T-helper 22 cell (primary cell): ENCODE measurements at regions not wholly inside any gene's neighbourhood (a gene's known extent, or its start where the extent isn't known, plus 50 kb on each side); places are given as distances from the start of the nearest gene placed in this dataset.
"Not testable (repeated sequence)": the region's sequence is repeated elsewhere in the genome, so short reads cannot be mapped to it uniquely, and the experiment has no call there.

Experiments used
- DNase-seq: peaks from one replicate; pipeline ENCODE4 v3.0.0-alpha.2; 2020; ENCODE audit warnings: low read depth

DNA sequence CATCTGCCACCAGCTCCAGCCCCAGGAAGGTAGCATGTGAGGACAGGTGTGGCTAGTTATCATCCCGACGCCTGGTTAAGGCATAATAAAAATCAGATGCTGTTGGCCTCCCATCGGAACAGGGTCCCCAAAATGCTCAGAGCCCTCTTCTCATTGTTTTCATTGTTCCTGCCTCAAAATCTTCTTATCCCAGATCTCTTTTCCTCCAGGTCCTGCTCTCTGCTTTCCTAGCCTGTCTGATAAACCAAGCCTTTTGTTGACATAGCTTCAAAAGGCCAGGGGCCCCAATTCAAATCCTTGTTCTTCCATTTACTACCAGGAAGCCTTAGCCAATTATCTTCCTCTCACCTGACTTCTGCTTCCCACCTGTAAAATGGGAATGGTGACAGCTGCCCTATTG, 130.1 kb upstream of the ADRA1B start:
- DNase-seq = no peak

DNA sequence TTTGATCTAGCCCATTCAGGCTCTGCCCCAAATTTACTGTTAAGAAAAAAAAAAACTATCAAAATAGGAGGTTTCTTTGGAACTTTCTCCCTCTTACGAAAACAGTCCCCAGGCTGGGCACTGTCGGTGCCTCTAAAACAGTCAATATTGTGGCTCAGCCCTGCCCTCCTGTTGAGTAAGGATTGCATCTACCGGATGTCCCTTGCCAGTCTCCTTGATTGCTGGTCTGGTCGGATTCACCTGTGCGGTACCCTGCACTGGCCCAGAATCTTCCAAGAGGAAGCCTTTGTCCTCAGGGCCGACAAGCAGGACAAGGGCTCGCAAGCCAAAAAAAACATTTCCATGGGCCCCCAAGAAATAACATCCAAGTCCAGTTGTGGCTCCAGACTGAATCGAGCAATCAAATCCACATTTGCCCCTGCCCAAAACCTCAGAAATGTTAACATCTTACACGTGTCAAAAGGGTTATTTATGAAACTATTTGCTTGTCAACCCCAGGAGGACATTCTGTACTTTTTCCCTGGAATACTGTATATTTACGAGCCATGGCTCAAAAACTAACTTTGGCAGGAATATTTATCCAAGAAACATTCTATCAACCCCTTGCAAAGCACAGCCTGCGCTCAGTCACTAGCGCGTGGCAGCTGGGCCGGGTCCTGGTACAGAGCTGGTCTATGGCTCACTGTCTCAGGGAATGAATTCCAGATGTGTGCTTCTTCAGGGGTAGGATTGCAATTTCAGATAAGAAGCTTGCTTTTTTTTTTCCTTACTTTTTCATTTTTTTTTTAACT, 129.2 kb upstream of the ADRA1B start:
- DNase-seq = no peak

DNA sequence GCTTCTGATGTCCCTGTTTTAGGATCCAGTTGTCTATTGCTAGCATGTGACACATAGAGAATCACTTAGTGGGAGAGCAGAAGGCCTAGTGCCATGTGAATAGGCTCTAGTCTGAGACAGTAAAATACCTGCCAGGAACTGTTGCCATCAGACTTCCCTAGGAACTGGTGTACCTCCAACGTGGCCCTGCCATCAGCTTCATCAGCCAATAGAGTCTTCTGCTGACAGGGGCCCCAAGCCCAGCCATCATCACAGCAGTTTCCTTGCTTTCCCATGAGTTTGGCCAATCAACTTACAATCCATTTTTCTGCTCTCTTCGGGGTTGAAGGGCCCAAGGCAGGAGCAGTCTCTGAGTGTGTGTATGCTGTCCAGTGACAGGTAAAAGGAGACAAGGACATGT, 128.4 kb upstream of the ADRA1B start:
- no peak for DNase-seq

DNA sequence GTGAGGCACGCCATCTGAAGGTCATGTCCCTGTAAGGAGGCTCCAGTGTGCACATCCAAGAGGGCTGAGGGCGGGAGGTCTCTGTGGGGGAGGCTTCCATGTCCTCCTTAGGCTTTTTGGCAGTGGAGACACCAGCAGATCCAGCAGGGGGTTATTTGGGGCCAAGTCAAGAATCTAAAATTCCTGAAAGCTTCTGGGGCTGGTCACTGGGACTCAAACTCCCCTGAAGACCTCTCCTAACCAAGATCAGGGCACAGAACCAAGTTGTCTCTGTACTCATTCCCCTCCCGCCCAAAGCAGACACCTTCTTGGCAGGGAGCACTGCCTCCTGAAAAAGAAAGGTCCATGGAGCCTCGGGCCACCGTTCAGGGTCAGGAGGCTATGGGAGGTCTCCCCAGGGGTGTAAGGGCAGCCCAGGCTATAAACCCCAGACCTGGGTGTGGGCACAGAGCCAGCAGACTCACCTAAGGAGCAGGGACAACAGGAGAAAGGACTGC, 127.4 kb upstream of the ADRA1B start:
- DNase-seq = no peak

DNA sequence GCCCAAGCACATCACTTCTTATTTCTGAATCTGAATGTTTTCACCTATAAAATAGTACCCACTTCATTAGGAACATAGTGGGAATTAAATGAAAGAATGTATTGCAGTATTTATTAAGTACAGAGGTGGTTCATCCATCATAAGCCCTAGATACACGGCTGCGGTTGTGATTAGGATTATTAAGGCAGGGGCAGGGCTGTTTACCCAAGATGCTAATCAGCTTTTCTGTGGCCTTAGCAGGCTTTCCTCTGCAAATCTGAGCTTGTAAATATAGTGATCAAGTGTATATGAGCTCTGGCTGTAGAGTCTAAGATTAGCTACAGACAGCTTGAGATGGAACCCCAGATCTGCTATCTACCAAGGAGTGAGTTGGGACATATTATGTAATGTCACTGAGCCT, 124.1 kb upstream of the ADRA1B start:
- DNase-seq = no peak

DNA sequence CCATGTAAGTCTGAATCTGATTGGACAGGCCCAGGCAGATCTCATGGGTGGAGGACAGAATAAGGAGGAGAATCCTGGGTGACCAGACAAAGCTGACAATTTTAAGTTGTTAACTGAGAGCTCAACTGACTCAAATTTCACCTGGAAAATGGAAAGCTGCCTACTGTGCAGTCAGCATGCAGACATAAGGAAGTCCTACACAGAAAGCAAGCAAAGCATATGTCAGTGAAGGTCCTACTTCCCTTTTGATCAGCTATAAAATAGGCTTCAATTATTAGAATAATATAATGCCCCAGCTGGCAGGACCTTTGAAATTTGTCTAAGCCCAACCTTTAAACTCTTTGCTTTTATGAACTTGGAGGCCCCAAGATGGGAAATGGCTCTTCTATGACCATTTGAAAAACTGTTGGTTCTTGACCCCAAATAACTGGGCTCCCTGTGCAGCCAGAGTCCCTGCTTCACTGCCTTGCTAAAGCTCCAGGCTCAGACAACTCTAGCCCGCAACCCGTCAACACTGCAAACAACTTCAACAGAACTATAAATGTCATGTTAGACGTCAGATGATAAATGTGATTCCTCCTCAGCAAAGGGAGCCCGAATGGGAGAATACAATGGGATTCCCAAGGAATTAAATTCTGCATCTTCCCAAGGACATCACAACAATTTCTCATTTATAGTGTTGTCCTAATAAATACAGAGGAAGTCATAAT, 118.9 kb upstream of the ADRA1B start:
- no peak for DNase-seq

DNA sequence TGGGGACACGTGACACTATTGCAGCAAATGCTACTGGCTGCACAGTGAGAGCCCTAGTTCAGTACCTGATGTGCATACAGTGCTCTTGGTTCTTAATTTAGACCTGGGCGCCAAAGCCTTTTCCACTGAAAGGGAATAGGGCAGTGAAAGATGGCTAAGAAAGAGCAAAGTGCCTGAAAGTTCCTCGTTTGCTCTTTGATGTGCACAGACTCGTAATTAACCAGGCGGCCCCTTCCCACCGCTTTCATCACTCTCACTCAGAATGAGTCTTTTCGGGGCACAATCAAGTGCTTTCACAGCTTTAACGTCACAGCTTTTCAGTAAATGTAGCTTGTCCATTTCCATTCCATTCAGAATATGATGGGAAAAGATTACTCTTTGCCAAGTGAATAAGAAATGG, 116.6 kb upstream of the ADRA1B start:
- DNase-seq = no peak

DNA sequence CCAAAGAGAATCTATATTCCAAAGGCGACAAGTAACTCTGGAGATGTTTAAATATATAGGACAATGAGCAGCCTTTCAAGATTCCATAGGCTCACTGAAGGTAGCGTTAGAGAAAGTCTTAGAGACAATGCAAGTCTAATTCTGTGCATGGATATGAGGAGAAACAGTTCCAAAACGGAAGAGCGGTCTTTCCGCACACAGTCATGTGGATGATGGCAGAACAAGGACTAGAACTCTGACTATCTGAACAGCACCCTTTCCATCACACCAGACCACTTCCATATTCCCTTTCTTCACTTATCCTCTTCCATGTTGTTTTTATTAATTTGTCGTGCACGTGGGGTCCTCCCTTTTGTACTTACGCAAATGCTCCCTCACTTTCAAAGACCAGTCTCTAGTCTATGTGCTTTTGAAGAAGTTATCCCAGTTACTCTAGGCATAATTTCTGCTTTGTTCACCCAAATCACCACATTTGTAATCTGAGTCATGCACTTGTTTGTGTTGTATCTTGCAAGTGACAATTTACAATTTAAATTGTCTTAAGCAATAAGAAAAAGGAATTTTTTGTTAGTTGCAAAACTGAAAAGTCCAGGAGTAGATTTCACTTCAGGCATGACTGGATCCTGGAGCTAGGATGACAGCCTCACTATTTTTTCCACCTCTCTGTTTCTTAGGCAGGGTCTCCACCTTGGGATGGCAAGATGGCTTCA, 116.0 kb upstream of the ADRA1B start:
- DNase-seq = no peak

DNA sequence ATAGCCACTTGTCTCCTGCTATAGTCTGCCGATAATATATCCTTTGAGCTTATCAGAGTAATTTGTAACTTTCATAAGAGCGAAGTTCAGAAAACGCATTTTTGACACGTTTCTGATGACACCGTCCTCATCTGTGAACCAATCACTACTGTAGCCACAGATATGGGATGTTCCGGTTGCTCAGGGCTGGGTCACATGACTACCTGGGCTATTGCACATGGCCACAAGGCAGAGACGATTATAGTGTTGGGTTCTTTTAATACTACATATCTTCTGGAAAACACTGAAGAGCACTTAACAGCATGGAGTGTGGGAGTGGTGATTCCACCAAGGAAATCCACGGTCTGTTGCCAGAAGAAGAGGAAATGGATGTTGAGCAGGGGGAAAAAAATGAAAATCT, 115.0 kb upstream of the ADRA1B start:
- DNase-seq = no peak

DNA sequence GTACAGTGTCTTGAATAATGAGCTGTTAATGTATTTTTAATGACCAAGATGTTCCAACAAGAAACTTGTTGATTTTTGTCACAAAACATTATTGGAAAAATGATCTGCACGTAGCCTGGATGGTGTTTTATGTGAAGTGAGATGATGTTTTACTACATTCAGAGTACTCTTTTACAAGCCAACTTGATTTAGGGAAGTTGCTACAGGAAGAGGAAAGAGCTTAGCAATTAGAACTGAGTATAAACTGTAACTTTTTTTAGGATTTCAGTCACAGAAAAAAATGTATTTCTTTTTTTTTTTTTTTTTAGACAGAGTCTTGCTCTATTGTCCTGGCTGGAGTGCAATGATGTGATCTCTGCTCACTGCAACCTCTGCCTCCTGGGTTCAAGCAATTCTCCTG, 113.6 kb upstream of the ADRA1B start:
- DNase-seq = no peak

DNA sequence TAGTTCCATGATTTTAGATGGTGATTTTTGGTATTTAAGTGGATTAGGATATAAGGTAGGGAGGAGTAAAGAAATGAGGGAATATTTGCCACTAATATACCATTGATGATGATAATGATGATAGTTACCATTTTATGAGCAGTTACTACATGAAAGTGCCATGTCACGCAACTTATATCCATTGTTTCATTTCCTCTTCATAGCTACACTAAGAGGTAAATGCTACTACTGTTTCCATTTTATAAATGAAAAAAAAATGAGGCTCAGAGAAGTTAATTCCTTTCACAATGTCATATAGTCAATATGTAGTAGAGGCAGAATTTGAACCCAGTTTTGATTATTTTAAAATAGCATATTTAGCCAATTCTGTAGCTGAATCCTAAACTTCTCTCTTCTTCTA, 112.2 kb upstream of the ADRA1B start:
- no peak for DNase-seq

DNA sequence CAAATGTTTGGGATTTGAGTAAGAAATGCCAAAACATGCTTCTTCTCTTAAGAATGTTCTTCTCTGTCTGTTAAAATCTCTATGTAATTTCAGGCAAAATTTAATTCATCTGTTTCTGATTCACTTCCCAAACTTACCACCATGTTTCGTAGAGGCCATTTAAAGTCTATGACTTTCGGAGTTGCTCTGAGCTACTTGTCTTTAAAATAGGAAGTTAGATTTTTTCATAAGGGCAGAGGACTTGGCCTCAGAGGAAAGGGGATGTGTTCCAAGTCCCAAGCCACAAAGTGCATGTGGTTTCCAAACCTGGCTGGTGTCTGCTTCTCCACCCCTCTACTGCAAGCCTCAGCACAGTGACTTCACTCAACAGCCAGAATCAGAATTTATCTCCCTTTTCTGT, 111.3 kb upstream of the ADRA1B start:
- DNase-seq = no peak

DNA sequence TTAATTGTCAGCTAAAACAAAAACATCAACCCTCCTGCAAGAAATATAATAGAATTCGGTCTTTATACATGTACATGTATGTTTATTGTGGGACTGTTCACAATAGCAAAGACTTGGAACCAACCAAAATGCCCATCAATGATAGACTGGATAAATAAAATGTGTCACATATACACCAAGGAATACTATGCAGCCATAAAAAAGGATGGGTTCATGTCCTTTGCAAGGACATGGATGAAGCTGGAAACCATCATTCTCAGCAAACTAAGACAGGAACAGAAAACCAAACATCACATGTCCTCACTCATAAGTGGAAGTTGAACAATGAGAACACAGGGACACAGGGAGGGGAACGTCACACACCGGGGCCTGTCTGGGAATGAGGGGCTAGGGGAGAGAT, 109.1 kb upstream of the ADRA1B start:
- DNase-seq = not testable (repeated sequence)

DNA sequence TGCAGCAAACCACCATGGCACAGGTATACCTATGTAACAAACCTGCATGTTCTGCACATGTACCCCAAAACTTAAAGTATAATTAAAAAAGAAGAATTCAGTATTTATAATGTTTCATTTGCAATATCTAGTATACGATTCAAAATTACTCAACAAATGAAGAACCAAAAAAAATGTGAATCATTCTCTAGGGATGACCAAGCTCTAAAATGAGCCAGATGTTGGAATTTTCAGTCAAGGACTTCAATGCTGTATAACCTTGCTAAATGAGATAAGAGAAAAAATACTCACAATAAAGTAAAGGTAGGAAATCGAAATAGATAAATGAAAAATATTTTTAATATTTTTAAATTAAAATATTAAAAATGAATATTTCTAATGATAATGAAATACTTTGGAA, 108.7 kb upstream of the ADRA1B start:
- no peak for DNase-seq

DNA sequence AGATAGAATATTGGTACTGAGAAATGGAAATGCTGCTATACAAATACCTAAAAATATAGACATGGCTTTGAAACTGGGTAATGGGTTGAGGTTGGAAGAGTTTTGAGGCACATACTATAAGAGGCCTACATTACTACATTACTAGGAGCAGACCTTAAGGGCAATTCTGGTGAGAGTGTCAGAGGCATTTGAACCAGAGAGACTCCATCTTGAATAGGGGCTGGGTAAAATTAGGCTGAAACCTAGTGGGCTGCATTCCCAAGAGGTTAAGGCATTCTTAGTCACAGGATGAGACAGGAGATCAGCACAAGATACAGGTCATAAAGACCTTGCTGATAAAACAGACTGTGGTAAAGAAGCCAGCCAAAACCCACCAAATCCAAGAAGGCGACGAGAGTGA, 104.6 kb upstream of the ADRA1B start:
- DNase-seq = no peak

DNA sequence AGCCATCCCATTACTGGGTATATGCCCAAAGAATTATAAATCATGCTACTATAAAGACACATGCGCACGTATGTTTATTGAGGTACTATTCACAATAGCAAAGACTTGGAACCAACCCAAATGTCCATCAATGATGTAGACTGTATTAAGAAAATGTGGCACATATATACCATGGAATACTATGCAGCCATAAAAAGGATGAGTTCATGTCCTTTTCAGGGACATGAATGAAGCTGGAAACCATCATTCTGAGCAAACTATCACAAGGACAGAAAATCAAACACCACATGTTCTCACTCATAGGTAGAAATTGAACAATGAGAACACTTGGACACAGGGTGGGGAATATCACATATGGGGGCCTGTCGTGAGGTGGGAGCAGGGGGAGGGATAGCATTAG, 103.5 kb upstream of the ADRA1B start:
- not testable (repeated sequence) for DNase-seq

DNA sequence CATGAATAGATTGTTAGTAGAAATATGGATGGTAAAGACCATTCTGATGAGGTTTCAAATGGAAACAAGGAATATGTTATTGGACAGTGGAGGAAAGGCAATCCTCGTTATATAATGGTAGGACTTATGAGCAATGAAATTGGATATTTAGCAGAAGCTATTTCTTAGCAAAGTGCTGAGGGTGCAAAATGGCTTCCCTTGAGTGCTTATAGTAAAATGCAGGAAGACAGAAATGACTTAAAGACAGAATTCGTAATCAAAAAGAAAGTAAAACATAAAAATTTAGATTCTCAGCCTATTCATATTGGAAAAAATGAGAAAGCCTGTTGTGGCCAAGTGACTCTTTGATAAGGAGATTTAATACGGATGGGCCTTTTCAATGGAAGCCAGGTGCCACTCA, 102.1 kb upstream of the ADRA1B start:
- DNase-seq = no peak

DNA sequence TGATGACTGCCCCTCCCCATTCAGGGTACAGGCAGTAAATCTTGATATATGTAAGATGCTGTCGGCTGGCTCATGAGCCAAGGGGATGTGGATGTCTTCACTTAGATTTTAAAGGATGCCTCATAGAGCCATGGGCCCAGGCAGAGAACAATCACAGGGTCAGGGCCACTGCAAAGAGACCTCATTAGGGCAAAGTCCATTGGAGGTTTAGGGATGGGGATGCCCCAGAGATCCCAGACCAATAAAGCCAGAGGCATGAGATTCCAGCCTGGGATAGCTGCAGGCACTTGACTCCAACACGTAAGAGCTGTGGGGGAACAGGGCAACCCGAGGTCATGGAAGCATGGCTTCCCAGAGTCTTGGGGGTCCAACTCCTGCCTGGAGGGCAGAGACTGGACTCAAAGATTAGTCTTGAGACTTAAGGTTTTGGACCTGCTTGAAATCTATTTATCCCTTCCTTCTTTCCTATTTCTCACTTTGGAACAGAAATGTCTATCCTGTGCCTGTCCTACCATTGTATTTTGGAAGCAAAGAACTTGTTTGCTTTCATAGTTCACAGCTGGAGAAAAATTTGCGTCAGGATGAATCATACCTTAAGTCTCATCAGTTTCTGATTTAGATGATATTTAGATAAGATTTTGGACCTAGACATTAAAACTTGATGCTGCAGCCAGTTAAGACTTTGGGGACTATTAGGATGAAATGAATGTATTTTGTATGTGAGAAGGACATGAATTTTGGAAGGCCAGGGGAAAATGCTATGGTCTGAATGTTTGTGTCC, 101.3 kb upstream of the ADRA1B start:
- DNase-seq = no peak

DNA sequence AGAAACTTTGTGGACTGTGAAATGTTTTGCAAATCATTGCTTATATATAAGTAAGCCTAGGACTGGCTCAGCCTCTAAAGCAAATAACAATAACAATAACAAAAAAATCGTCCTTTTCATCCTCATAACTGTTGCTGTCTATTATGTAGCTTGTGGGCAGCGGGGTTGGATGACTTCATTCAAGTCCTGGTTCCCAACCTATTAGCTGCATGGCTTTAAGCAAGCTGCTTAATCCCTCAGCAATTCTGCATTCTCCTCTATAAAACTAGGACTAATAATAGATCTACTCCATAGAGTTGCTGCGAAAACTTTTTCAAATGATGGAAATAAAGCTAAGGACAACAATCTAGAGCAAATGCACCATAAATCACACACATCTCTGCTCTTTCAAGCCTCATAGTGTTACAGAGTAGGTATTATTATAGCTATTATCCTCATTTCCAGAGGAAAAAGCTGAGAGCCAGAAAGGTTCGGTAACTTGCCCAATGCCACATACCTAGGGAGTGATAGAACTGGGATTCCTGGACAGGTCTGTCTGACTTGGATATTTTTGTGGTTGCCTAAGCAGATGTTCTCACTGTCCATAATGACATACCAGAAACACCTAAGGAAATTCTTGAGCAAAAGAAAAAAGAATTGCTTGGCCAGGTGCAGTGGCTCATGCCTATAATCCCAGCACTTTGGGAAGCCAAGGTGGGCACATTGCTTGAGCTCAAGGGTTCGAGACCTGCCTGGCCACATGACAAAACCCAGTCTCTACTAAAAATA, 98.8 kb upstream of the ADRA1B start:
- DNase-seq = no peak

DNA sequence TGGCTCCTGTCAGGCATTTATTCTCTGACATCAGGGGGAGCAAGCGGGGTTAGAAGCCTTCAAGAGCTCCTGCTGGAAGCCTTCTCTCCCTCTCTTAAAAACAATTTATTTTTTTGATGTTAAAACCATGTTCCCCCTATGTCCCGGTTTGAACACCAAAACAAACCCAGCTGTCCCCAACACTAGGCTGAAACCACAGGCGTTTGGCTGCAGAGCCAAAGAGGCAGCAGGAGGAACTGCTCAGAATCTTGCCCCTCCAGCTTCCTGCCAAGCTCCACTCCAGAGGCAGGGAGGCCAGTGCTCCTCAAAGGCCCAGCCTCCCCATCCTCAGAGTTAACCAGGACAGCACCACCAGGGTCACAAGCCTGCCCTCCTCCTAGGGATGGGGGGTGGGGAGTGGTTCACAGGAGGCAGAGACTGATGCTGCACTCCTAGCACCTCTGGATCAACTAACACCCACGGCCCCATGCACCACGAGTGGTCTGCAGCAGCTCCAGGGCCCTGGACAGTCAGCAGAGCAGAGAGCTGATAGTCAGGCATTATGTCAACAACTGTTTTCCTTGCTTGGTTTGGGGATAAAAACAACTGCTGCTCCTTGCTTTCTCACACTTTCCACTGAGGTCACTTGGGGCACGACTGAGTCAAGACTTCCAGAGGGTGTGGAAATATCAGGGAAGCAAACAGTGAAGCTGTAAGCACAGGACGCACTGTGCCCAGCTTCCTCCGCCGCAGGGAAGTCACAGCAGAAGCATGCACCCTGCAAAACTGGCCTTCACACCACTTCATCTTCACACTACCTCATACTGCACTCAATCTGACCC, 96.5 kb upstream of the ADRA1B start:
- DNase-seq = no peak

DNA sequence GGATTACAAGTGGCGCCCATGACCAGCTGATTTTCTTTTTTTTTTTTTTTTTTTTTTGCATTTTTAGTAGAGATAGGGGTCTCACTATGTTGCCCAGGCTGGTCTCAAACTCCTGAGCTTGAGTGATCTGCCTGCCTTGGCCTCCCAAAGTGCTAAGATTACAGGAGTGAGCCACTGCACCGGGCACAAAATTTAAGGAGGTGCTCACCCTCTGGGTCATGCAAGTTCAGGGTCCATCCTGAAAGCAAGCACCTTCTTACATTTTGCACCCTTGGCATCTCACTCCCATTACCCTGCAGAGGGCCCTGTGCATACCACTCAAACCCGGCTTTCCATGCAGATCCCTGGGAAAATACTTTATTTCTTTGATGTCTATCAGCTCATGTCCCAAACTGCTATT, 95.6 kb upstream of the ADRA1B start:
- no peak for DNase-seq
